NCI-H146 treated with DMSO at 0.1 percent for 48 hours (cell line): ENCODE measurements at regions not wholly inside any gene's neighbourhood (a gene's known extent, or its start where the extent isn't known, plus 50 kb on each side); places are given as distances from the start of the nearest gene placed in this dataset.
"Not testable (repeated sequence)": the region's sequence is repeated elsewhere in the genome, so short reads cannot be mapped to it uniquely, and the experiment has no call there.

ENCODE experiments used
- DNase-seq: peaks from one replicate; lab custom pipeline; 2025; ENCODE audit not compliant: unreplicated experiment; lab: John Stamatoyannopoulos, UW

DNA sequence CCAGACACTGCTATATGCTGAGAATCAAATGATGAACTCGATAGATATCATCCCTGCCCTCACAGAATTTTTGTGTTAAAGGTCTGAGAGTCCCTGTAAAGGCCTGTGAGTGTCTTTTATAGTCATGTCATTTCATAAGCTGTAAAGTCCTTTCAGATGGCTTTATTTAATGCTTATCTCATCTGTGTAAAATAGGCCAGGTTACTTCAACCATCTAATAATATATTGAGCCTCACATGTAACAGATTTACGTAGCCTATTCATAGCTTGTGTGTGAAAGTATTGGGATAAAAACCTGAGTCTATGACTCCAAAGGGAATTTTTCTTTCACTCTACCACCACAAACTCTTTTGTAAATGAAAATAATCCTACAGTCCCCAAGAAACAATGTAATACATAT, 672.0 kb upstream of the SYT4 start:
- no peak for DNase-seq

DNA sequence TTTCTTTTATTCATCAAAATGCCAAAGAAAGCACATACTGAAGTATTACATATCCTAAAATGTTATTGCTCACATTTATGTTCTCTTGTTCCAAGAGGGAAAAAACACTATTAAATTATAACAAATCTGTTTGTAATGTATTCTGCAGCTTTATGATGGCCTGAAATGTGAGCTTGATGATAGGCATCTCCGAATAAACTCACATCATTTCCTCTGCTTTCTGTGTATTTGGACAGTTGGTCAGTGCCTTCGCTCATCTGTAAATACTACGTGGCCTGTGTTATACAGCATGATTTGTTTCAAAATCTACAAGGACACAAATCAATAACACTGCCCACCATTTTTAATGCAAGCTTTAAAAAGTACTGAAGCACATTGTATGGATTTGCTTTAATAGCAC, 672.8 kb upstream of the SYT4 start:
- DNase-seq: no peak

DNA sequence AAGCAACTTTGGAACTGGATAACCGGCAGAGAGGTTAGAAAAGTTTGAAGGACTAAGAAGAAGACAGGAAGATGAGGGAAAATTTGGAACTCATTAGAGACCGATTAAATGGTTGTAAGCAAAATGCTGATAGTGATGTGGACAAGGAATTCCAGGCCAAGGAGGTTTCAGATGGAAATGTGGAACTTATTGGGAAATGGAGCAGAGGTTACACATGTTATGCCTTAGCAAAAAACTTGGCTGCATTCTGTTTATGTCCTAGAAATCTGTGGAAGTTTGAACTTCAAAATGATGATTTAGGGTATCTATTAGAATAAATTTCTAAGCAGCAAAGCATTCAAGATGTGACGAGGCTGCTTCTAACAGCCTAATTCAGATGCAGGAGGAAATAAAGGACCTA, 675.1 kb upstream of the SYT4 start:
- no peak for DNase-seq

DNA sequence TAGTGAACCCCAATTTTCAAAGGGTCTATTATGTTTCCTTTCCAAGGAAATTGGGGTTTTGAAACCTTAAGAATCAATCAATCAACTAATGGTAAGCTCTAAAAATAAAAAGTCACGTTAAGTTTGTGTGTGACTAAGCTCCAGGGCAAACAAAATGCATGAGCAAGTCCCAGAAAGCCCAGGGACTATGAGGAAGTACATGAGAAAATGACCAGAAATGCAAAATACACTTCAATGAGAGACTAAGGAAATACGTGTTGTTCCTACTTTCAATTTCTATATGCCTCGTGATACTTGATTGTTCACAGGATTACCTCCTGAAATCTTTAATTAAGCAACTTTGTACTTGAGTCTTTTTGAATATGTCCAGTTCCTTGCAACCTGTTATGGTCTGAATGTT, 684.4 kb upstream of the SYT4 start:
- DNase-seq: no peak

DNA sequence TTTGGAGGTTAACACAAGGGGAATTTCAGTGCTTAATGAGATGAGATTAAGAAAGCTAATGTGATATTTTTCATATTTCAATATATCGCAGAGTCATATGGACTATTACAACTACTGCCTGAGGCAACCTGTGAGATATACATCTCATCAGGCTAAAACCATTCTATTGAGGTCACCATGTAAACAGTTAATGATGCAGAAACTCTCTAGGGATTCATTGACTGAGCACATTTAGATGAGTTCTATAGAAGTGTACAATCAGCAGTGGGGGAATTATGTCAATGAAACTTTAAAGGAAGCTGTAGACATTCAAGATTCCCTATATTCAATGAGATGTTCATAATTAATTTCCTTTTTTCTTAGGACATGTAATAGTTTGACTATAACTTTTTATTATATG, 687.4 kb upstream of the SYT4 start:
- DNase-seq: no peak

DNA sequence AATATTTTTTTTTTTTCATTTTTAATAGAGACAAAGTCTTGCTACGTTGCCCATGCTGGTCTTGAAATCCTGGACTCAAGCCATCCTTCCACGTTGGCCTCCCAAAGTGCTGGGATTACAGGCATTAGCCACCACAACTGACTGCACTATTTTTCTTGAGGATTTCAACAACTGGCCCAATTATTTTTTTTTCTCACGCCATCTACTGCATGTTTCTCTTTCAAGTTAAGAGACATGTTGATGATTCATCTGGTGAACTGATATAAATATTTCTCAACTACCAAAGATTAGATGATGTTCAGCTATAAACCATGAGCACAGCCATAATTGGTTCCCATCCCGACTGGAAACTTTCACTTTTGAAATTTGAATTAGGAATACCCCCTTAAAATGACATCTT, 688.4 kb upstream of the SYT4 start:
- DNase-seq: no peak

DNA sequence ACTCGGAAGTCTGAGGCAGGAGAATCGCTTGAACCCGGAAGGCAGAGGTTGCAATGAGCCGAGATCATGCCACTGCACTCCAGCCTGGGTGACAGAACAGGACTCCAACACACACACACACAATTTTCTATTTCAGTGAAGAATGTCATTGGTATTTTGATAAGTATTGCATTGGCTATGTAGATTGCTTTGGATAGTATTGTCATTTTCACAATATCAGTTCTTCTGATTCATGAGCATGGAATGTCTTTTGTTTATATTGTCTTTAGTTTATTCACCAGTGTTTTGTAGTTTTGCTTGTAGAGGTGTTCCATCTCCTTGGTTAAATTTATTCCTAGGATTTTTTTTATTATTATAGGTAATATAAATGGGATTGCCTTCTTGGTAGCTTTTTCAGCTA, 693.4 kb upstream of the SYT4 start:
- no peak for DNase-seq

DNA sequence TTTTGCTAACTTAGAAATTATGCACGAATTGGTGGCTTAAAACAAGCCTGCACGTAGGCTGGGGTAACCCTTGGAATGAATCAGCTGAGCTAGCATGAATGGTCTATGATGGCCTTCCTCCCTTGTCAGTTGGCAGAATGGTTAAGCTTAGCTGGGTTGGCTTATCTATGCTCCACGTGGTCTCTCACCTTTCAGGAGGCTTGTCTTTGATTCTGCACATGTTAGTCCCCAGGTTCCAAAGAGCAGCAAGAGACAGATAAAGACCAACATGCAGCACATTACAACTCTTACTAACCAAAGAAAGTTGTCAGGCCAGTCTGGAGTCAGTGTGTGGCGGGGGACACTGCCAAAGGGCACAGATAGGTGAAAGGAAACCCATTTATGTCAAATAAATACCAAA, 700.9 kb upstream of the SYT4 start:
- no peak for DNase-seq

DNA sequence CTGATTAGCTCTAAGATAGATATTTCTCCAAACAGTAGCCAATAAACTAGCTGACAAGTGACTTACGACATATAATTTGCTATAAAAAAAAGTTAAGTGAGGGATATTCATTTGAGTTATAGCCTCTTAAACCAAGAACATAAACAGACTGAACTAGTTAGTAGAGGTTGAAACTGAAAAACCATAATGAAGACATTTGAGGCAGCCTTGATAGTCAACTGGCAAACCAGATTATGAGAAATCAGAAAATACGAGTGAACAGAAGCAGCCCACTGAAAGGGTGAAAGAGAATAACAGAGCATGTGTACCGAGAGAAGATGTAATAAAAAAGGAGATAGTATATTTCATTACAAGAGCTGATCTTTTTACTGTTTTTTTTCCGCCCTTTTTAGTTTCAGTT, 698.1 kb upstream of the SETBP1 start:
- no peak for DNase-seq

DNA sequence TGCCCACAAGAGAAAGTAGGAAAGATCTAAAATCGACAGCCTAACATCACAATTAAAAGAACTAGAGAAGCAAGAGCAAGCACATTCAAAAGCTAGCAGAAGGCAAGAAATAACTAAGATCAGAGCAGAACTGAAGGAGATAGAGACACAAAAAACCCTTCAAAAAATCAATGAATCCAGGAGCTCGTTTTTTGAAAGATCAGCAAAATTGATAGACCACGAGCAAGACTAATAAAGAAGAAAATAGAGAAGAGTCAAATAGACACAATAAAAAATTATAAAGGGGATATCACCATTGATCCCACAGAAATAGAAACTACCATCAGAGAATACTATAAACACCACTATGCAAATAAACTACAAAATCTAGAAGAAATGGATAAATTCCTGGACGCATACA, 693.6 kb upstream of the SETBP1 start:
- not testable (repeated sequence) for DNase-seq

DNA sequence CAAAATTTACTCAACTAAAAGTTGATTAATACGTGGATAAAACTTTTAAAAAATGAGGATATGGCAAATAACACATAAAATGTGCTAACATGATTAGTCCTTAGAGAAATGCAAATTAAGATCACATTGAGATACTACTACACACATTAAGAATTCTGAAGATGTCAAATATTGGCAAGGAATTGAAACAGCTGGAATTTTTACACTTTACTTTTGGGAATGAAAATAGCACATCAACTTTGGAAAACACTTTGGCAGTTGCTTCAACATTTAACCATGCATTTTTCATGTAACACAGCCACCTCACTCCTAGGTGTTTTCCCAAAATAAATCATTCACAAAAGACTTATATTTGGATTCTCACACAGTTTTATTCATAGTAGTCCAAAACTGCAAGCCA, 687.9 kb upstream of the SETBP1 start:
- no peak for DNase-seq

DNA sequence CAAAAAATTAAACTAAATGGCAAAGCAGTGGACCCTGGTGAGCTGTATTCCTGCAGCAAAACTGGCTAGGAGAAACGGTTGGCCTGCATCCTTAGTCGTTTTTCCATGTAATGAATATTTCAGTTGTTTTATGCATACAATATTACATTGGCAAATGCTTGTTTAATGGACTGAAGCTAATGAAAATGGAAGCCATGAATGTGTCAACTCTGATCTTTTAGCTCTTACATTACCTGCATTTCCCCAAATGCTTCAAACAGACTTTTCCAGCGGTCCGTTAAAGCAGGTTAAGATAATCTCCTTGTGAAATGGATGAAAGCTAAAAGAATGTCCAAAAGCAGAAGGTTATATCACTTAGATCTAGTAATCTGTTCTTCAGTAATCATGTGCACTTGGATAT, 686.3 kb upstream of the SETBP1 start:
- no peak for DNase-seq

DNA sequence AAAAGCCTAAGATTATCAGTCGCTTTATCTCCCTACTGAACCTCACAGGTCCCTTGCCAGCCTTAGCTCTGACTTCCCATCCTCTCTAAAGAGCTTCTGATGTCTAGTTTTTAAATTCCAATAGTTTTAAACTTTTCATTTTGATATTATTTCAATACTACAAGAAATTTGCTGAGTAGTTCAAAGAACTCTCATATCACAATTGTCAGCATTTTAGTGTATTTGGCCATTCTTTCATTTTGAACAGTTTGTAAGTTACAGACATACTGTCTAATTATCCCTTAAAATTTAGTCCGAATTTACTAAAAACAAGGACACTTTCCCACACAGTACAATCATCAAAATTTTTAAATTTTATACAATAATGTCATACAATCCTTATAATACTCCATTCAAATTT, 666.8 kb upstream of the SETBP1 start:
- DNase-seq: no peak

DNA sequence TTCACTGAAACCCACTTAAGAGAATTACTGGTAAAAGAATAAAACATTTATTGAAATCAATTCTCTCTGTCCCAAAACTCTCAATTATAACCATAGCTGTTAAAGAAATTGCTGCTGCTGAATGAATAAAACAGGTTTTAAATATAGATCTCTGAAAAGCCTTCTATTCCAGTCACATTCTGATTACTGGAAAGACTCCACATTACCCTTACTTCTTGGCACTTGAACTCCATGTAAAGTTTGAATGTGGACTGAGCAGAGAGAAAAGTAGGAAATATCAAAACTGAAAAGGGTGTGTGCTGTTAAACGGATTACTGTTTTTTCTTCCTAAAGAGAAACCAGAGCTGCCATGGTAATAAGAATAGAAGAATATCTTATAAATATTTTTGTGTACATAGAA, 655.3 kb upstream of the SETBP1 start:
- no peak for DNase-seq

DNA sequence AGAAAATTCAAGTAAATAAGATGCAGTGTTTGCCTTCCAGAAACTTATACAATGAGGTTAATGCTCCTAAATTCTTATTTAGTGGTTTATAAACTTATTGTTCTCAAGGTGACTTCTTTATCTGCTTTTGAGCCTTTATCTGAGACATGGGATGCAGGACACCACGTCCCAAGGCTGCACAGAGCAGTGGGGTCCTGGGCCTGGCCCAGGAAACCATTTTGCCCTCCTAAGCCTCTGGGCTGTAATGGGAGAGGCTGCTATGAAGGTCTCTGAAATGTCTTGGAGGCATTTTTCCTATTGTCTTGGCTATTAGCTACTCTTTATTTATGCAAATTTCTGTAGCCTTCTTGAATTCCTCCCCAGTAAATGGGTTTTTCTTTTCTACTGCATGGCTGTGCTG, 652.6 kb upstream of the SETBP1 start:
- DNase-seq: no peak

DNA sequence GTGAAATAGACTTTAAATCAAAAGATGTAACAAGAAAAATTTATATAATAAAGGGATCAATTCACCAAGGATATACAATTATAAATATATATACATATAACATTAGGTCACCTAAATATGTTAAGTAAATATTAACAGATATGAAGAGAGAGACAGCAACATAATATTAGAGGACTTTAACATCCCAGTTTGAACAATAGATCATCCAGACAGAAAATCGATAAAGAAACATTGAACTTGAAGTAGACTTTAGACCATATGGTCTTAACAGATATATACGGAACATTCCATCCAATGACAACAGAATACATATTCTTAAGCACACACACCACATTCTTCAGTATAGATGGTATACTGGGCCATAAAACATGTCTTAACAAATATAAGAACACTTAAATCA, 649.6 kb upstream of the SETBP1 start:
- no peak for DNase-seq

DNA sequence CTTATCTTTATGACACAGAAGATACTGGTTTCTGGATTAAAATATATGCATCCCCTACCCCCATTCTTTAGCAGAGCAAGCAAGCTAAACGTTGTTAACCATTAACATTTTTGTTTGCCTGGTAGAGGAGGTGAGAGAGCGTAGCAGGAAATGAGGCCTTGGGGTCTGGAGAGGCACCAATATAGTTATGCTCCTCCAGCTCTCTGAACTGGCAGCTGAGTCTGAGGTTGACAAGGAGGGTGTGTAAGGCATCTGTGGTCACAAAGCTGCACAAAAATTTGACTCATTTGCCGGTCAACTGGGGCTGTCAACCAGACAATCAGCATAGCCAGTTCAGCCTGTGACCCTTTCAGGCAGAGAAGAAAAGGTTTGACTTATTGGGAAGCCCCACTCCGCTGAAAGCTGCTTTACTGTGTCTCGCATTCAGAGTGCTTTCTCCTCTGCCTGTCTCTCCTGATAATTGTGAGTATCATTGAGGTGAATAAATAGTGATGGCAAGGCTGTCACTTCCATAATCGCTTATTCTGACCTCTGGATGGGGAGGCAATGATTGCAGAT, 647.5 kb upstream of the SETBP1 start:
- no peak for DNase-seq

DNA sequence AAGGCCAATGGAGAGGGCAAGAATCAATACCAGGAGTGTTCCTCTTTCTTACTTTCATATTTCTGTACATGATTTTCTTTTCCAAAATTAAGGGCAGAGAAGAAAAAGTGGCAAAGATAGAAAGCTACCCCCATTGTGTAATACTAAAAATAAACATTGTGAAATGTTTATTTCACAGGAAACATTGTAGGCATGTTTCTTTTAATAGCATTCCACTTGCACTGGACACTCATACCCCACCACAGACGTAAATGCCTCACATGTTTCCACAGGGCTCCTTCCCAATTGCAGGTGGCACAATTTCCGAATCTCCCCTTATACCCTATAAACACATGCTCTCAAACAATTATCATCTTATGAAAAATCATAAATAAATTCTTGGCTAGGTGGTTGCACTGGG, 645.1 kb upstream of the SETBP1 start:
- DNase-seq: no peak

DNA sequence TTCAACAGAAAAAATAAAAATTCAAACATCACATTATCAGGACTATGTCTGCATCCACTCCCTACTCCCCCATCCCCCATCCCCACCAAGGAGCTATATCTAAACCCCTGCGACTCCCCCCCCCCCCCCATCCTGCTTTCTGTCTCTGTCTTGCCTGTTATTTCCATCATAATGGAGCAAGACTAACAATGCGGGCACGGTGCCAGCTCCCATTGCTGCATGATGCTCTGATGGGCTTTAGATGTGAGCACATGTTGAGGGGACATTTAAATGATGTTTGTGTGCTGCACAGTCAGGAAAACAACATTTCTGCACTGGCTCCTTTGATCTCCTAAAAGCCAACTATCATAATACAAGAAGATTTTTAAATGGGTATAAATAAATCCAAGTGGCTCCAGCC, 644.2 kb upstream of the SETBP1 start:
- DNase-seq: no peak

DNA sequence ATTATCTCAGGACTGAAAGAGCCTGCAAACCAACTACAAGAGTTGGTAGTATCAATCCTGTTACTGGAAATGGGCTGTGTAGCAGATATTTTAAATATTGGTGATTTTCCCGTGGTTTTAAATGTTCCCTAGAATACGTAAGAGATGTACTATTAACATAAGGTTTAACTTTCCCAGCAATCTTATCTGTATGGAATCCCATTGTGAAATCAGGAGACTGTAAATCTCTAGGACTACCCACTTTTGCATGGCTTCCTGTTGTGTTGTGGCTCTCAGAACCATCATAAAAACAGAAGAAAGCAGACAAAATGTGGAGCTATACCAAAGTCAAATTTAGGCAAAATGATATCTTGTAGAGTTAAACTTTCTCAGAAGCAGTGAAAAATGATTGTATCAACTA, 641.5 kb upstream of the SETBP1 start:
- no peak for DNase-seq

DNA sequence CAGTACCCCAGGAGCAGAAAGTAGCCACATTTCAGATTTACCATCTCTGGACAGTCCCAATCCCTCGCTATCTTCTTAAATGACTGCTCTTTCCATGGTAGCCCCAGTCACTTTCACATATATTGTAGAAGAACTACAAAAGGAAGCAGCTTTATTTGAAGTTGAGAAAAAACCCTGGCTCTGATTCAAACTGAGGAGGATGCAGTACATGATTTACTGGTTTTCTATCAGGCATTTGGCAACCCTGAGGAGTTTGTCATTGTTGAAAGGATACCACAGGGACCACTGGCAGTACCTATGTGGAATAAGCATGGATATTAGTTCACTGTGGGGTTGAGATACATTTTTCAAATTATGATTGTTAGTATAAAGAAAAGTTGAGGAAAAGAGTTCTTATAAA, 640.9 kb upstream of the SETBP1 start:
- no peak for DNase-seq

DNA sequence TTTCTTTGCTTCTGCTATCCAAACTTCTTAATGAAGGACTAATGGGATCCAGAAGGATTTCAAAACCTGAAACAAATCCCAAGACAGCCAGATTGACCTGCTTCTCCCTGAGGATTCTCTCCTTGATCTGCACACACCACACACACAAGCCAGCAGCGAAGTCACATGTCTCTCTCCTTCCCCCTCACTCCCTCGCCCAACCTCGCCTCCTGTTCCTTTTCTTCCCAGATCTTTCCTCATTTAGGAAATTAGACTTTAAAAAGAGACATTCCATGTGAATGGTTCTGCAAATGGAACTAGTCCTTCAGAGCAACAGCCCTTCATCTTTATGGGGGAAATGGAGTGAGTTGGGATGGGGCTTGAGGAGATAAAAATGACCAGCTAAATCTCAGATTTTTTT, 639.1 kb upstream of the SETBP1 start:
- DNase-seq: no peak

DNA sequence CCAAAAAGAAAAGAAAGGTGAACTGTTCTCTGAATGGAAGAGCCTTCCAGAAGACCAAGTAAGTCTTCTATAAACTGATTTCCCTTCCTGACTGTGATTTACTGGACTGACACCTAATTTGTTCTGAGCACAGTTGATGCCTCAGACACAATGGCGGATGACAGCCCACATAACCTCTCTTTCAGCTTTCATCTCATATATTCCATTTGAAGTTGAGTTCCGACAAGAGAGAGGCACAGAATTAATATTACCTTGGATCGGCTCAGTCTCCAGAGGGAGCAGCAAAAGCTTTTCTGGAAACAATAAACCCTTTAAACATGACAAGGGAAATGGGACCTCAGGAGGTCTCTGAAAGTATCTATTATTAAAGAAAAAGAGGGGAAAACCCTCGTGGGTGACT, 638.7 kb upstream of the SETBP1 start:
- no peak for DNase-seq

DNA sequence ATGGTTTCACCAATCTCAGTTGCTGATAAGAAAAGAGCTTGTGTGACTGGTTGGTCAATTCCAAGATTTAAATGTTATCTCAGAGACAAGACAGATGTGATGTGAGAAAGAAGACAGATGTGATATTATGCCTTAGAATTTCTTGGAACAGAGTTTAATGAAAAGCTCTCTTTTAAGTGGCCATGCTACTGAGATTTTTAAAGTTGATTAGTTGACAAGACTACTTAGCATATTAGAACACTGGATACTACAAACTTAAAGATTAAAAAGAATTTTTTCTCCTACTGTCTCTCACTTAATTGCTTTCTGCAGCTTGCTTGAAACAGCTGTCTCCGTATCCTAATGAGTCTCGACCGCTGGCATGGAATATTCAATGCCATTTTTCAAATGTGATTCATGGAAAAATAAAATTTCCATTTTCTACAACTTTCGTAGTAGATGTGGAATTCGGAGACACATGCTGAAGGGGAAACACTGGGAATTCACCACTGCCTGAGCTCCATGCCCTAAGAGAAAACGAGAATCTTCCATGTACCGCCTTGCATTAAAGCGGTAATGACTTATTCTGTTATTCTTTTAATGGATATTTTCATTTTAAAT, 634.2 kb upstream of the SETBP1 start:
- DNase-seq: no peak
